ENCODE measurements at regions not wholly inside any gene's neighbourhood (a gene's known extent, or its start where the extent isn't known, plus 50 kb on each side); places are given as distances from the start of the nearest gene placed in this dataset.
A peak's percentile ranks its signal among the peaks of the same experiment; 100 is the strongest.

DNA sequence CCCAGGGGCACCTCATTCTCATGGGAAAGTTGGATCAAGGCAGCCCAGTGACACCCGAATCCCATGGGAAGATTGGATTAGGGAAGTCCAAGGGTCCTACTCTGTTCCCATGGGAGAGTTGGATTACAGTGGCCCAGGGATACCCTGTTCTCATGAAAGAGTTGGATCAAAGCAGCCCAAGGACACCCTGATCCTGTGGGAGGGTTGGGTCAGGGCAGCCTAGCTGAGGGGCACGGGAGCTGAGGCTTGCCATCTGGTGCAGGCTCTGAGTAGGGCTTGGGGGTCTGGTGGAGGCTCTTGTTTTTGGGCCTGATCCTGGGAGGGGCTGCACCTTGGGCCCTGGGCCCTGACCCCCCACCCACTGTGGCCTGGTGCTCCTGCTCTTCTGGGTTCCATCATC lies 87.1 kb downstream of the ACKR3 start:
- DNase-seq, result no peak

DNA sequence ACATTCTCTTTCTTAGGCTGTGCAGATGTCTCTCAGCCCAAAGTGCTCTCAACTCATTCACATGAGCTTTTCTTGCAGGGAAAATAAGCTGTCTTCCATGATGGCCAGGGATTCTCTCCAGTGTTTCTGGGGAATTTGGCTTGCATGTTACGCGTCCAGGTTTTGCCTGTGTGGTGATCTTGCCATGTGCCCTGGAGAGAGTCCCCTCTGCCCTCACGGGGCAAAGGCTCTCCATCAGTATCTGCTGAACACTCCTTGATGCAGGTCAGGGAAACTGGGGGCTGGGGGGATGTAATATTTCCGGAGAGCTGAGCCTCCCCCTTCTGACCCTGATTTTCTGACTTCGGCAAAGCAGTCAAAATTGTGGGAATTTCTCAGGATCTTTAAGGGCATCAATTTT lies 87.6 kb downstream of the ACKR3 start:
- DNase-seq, result no peak

DNA sequence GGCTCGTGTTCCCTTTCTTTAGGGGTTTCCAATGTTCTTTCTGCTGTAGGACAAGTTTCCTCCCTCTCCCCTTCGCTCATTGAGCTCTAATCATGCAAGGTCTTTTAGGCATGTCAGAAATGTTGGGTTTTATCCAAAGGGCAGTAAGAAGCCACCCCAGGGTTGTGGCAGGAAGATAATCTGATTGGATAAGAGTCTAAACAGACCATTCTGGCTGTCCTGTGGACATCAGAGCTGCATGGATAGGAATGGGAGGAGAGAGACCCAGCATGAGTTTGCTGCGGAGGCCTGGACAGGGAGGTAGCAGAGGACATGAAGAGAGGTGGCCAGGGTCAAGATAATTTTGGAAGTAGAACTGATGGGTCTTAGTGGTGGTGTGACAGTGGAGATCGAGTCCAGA lies 88.2 kb downstream of the ACKR3 start:
- no peak for DNase-seq

DNA sequence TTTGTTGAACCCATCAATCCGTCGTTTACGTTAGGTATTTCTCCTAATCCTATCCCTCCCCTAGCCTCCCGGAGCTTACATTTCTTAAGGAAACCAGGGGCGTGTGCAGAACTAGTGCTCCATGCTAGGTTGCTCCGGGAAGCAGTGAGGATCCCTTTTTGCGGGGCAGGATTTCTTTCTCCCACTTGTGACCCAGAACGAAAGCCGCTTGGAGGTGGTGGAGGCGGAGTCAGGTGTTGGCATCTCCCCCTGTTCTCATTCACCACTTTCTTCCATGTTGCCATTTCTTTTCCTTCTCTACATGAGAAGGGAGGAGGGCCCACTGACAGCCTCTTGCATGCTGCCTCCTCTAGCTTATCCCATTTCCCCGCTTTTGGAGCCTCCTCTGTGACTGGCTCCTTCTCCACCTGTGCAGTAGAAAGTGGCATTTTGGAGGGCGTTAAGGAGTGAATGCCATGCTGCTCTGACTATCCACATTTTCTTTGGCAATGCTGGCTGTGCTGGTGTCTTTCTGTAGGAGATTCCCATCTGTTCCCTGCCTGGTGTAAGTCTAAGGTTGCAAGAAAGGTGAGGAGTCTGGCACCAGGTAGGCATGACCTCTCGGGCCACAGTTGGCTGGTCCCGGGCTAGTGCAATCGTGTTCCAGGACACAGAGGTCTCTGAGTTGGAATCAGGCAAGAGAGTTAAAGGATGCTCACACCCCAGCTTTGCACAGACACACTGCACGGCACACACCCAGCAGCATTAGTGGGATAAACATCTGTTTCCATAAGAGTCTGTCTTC lies 89.5 kb downstream of the ACKR3 start:
- DNase-seq, result no peak

DNA sequence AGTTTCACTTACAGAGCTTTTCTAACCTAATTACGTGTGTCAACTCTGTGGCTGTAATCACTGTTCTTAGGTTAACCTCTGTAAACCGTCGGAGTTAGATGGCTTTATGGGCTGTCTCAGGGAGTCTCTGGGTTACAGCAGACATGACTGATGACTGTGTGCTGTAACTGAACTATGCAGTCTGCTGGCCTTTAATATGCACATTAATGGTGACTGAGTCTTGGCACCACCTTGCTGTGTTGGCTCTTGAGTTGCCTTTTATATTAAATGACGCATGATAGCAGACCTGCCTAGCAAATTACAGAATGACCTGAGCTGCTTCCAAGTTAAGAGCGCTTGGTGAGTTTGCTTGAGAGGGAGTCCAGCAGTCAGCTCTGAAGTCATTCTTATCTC lies 90.1 kb downstream of the ACKR3 start:
- DNase-seq, result peak; percentile 65

DNA sequence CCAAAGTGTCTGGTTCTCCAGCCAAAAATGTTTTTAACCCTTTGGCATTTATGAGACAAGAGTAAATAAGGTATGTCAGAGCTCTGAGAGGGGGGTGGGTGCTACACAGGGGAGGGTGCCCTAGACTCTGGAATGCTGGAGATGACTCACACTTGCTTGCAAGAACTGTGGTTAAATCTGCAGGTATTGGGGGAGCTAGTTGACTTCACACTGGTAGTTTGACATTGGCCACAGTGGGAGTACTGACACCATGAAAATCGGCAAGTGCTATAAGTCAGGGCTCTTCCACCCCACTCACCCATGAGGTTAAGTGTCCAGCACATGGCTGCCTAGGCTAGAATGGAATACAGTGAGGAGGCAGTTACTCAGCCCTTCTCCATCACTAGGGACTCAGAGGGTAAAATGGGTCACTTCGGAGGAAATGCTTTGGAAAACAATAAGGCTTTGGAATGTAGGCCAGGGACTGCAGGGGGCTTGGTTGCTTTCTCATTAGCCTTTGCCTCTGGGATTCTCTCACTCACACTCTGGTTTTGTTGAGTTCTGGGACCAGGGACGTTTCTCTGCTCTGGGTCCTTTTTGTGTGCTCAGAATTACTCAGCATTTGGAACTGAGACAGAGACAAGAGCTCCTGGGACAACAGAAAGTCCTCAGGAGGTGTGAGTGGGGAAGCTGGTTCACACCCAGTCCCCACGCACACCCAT lies 91.6 kb downstream of the ACKR3 start:
- no peak for DNase-seq

DNA sequence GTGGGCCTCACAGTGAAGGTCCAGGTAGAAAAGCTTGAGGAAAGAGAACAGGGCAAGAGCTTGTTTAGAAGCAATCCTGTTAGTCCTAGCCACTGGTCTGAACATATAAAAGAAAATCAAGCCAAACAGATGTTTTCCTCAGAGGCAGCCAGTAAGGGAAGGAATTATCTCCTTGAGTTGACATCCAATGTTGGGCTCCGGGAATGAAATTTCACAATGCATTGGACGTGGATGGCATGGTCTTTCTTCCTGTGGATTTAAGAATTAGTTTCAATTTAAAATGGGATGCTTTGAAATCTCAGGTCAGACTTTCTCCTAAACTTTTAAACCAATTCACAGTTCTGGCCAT lies 92.1 kb downstream of the ACKR3 start:
- DNase-seq, result no peak

DNA sequence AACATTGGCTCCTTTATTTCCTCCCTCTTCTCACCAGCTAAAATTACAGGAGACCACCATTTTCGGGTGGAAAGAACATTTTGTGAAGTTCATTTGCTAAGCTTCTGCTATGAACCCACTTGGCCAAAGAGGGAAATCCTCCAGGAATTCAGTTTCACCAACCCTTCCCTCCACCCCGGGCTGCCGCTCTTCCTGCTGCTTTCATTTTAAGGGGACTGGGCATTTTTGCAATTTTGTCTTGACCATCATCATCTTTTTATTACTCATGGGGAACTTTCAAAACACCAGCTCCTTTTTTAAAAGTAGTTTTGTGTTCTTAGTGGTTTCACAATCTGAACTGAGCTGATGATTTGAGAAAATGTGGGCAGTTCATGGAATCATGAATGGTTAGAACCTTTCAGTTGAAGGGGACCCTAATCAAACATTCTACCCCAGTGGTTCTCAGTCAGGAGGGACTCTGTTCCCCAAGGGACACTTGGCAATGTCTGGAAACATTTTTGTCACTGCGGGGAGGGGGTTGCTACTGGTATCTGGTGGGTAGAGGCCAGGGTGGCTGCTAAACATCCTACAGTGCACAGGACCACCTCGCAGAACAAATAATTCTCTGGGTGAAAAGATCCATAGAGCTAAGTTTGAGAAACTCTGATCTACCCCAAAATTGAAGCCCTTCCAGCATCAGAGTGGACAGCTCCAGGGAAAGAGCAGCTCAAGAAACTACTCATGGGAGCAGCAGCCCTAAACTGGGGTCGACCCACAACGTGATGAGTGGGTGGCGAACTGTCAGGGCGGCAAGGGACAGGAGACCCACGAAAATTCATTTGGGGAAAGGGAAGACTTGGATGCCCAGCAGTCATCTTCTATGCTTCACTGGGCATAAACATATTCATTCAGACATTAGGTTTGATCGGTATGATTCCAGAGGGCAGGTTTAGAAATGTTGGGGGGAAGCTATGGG lies 92.9 kb downstream of the ACKR3 start:
- DNase-seq, result no peak

DNA sequence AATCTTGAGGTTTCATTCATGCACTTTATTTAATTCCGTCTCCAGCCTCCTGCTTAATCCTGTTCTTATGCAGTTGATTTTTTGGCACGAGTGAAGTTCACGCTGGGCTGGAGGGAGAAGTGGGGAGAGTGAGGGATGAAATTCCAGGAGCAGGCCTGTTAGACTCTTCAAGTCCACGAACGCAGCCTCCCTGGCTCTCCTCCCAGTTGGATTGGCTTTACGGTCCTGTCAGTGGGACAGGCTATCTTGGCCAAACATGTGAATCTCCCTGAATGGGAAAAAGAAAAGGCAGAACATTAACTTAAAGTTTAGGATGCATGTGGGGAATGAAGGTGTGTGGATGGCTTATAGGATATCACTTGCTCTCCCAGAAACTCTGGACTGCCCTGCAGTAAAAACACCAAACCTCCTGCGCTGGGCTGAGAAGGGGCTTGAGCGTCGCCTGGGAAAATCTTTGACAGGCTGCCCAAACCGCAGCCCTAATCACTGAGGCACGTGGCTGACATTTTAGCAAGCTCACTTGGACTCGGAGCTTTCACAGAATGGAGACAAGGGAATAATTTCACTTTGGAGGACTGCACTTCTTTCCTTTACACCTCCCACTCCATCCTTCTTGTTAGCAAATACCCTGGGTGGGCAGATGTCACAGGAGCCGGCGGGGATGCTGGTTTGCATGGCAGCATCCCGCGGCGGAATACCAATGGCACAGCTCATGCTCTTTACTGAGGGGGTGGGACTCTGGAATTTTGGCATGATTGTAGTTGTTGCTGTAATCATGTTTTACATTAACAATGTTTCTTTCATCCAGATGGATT lies 93.9 kb downstream of the ACKR3 start:
- DNase-seq, result no peak

DNA sequence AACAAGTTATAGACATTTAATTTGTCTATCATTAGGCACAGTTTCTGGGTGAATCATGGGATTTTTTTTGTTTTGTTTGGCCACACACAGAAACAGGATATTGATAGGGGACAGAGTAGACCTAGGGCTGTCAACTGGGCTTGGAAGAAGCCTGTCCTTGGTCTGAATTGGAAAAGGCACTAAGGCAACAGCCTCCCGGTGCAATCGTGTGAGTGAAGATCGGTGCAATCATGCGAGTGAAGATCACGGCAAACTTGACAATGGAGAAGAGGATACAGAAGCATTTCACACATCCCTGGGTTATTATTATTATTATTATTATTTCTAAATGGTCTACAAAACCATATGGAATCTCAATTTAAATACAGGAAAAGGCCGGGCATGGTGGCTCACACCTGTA lies 94.5 kb downstream of the ACKR3 start:
- DNase-seq, result no peak

DNA sequence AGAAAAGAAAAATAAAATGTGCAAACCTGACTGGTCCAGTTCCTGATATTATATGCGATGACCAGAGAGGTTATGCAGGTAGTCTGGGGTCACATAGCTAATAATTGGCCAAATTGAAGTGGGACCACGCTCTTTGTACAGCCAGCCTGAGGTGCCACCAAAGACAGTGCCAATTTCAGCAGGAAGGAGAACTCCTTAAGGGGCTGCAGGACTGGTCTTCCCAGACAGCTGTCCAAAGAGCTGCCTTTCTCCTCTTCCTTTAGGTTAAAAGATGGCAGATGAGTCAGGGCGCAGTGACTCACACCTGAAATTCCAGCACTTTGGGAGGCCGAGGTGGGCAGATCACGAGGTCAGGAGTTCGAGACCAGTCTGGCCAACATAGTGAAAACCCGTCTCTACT lies 95.5 kb downstream of the ACKR3 start:
- DNase-seq, result no peak

DNA sequence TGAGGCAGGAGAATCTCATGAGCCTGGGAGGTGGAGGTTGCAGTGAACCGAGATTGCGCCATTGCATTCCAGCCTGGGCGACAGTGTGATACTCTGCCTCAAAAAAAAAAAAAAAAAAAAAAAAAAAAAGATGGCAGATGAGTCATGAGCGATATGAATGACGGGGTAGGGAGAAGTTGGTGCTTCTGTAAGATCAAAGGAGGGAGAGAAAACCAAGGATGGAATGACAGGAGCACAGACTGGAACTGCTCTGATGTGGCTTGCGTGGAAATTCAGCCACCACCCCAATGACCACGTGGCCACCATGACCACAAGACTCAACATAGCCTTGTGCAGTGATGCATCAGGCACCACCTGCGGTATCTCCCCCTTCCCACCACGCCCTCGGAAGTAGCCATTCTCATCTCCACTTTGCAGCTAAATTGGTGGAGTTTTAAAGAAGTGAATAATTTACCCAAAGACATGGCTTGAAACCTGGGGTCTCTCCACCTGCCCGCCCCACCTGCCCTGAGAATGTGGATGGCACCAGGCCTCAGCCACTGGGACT lies 96.0 kb downstream of the ACKR3 start:
- no peak for DNase-seq

DNA sequence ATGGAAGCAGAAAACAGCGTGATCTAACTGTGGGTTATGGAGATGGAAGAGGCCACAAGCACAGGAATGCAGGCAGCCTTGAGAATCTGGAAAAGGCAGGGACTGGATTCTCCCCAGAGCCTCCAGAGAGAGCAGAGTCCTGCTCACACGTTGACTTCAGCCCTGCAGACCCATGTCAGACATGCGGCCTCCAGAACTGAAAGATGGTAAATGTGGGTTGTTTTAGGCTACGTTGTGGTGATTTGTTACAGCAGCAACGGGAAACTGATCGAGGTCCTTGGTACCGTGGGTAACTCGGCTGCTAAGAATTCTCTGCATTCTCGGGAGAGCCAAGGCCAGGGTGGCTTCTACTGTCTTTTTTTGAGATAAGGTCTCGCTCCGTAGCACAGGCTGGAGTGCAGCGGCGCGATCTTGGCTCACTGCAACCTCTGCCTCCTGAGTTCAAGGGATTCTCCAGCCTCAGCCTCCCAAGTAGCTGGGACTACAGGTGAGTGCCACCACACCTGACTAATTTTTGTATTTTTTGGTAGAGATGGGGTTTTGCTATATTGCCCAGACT lies 97.1 kb downstream of the ACKR3 start:
- no peak for DNase-seq

DNA sequence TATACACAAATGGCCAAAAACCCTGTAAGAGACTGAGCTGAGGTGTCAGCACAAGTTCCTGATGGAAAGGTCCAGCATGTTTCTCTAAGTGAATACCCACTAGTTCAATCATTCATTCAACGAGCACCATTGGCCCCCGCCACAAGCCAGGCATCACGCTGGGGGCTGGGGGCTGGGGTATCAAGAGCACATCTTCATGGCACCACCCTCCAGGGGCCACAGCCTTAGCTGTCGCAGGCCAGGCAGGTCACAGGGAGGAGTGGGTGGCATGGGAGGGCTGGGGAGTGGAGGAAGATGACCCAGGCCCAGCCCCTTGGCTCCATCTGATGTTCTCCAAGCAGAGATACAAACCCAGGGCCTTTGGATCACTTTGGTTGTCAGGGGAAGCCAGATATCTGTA lies 97.9 kb downstream of the ACKR3 start:
- DNase-seq, result no peak

DNA sequence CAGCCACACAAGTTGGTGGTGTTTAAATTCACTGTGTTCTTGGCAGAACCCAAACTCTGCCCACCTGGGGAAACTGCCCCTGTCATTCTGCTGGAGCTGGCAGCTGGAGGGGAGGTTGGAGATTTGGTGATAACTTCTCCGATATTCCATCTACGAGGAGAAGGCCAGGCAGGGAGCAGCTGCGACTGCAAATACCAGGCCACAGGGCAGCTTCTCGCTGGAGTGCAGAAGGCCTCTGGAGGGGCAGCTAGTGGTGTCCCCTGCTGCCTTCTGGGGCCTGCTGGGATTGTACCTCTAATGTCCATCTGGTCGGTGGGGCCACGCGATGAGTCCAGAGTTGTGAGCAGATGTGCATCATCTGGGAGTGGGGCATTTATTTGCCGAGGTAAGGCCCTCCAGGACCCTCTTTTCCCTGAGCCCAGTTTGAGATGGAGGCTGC lies 98.9 kb downstream of the ACKR3 start:
- no peak for DNase-seq

DNA sequence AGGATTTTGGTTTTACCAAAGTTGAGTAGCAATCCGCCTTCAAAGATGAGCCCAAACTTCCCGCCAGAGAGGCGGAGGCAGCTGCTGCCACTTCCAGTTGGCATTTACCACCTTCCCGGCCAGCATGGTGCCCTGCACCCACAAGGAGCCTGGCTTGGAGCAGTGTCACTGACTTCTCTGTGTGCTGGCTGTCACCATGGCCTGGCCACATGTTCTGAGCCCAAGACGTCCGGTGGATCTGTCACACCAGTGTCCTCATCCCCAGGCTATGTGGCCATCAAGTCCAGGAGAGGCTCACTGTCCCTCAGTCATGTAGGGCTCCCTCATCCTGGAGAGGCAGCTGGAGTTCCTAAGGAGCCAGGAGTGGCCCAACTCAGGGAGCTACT lies 100.6 kb downstream of the ACKR3 start:
- DNase-seq, result no peak

DNA sequence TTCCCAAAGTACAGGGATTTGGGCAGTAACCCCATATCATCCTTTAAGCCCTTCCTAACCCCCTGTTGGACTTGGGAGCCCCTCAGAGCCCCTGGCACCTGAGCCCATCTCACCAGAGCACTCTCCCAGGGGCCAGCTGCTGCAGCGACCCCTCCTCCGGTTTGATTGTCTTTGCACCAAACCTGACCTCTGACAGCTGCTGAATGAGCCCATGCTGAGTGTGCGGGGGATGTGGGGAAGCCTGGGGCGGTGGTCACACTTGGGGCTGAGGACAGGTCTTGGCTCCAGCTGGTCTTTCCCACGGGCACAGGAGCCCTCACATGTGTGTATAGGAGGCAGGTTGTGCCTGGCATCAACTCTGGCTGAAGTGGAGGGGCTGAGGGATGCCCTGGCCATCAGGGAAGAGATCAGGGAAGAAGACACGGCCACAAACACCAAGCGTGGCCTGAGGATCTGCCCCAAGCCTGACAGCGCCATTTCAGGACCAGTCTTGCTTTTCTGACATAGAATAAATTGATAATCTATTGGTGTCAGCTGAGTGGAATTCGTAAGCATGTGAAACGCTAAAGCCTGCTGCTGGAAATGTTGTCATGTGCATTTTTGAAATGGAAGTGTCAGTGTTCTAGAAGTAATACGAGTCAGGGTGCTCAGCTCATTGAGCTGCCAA lies 102.4 kb downstream of the ACKR3 start:
- DNase-seq, result no peak

DNA sequence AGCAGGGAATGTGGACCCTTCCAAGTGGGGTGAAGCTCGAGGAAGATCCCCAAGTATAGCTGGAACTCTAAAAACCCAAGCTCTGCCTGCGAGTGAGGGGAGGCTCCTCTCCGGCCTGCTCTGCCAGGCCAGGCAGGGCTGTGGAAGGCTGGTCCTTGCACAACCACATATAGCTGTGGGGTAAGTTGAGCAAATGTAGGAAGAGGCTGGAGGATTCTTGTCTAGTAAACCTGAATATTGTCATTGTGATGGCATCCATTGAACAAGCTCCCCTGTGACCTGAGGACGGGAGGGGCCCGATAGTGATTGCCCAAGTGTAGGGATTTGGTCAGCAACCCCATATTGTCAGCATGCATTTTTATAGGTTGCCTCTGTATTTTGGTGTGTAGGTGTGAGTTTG lies 103.0 kb downstream of the ACKR3 start:
- DNase-seq, result no peak

DNA sequence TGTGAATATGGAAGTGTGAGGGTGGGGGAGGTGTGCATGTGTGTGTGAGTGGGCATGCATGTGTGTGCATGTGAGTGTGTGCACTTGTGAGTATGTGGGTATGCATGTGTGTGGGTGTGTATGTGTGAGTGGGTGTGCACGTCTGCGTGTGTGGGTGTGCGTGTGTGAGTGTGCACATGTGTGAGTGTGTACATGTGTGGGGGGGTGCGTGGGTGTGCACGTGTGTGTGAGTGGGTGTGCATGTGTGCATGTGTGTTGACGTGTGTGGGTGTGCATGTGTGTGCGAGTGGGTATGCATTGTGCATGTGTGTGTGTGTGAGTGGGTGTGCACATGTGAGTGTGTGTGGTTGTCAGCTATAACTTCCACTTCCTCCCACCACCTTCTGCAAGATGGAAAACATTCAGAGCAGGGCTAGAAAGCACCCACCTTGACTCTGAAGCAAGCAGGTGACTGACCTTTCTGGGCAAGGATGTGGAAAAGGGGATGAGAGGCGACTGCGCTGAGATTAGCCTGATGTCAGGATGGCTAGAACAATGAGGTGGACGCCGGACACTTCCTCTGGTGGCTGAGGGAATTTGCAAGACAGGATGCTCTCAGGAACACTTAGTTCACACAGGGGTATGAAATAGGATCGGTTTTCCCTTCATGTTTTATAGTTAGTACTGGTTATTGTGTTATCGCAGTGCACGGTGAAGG lies 103.6 kb downstream of the ACKR3 start:
- no peak for DNase-seq

DNA sequence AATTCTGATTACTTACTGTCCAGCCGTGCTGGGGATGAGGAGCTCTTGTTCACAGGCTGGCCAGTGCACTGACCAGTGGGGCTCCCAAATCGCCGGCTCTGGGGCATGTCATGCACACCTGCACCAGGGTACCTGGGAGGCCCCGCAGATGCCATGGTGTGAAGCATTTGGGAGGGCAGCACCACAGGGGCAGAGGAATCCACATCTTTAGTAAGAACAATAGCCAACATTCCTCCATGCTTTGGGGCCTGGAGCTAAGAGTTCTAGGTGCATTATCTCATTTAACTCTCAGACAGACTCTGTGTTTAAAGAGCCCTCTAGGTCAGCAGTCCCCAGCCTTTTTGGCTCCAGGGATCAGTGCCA lies 104.2 kb downstream of the ACKR3 start:
- DNase-seq, result no peak

DNA sequence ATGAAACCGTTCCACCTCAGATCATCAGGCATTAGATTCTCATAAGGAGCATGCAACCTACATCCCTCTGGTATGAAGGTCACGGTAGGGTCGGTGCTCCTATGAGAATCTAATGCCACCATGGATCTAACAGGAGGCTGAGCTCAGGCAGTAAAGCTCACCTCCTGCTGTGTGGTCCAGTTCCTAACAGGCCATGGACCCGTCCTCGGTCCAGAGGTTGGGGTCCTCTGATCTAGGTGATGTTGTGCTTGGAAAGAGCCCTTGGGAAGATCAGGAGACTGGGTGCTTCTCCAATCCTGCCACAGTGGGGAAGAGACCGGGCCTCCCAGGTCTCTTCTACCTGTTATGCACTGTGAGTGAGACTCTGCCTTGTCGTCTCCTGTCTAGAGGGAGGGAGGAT lies 104.6 kb downstream of the ACKR3 start:
- DNase-seq, result no peak
